HG02571 (cell line): ENCODE measurements at regions not wholly inside any gene's neighbourhood (a gene's known extent, or its start where the extent isn't known, plus 50 kb on each side); places are given as distances from the start of the nearest gene placed in this dataset.

Experiments
- ATAC-seq: cut with Tn5 transposase; IDR thresholded peaks from one replicate; pipeline ENCODE4 v1.9.1; 2021; ENCODE audit warnings: mild to moderate bottlenecking, moderate library complexity; ENCODE audit not compliant: unreplicated experiment

DNA sequence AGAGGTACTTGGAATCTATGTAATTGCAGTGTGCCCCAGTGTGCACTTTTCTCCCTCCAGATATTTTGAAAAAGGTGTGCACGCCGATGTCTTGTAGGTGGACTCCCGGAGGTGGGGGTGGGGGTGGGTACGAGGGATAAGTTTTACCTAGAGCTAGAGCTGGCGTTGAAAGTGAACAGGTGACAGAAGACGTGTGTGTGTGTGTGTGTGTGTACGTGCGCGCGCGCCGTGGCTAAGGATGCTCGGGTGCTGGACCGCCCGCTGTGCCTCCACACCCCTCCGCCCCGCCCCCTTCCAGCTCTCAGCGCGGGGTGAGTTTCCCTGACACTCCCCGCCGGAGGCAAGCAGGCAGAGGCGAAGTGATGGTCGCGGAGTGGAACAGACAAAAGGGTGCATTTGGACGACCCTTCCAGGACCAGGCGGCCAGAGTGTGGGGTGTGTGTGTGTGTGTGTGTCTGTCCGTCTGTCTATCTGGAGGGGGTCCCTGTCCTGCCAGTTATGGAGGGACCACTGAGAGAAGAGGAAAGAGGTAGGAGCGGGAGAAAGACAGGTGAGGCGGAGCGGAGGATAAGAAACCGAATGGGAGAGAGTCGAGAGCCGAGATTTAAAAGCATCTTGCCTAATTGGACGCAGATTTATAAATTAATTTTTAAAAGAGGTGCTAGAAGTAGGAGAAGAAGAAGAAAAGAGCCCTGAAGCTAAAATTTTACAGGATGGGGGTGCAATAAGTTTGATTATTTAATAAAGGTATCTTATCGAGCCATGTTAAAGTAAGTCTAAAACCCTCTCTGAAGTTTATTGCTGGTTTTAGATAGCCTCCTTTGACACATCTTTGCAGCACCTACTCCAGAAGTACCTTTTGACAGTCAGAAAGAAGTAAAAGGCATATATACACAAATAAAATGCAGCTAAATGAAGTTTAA lies 335.8 kb upstream of the THRB start:
- no peak for ATAC-seq

DNA sequence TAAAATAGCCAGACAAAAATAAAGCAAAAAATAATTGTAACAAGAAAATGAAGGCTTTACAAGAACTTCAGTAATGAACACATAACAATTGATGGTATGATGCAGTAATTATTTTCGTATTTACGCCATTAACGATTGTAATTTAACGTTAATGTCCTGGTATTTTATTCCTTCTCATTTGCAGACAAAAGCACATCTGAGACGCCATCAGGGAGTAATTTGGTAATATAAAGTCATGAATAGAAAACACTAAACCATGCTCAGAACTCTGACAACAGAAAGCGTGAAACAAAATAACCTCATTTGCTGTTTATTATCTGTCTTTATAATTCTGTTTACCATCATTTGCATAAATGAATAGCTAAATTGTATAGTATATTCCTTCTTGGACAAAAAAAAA lies 336.6 kb upstream of the THRB start:
- no peak for ATAC-seq

DNA sequence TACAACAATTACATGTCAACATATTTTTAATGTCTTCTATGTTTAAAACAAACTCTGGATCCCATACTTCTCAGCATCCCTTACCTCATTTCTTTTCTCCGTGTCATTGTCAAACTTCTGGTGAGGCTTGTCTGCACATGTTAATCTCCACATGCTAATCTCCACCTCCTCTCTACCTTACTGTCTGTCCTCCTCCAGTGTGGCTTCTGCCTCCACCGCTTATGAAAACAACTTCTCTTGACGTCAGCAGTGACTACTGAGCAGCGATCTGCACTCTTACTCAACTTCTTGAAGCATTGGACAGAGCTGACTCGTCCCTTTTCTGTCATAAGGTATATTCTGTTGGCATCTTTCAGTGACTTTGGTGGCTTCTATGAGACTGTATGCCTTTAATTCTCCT lies 338.2 kb upstream of the THRB start:
- no peak for ATAC-seq

DNA sequence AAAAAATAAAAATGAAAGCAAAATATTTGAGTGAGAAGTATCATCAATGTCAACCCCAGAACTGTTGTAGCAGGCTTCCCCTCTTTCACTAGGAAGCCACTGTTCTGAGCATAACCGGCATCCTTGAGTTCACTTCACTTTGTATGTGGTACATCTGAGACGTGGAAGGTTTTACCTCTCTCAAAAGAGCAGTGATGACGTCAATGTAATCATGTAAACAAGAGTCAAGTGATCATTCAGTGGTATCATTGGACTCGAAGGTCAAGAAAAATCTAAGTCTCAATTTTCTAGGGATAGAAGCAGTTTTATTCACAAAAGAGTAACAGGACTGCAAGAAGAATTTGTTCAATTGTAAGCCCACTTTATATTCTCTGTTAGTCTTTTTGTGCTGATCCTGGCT lies 339.8 kb upstream of the THRB start:
- ATAC-seq = no peak

DNA sequence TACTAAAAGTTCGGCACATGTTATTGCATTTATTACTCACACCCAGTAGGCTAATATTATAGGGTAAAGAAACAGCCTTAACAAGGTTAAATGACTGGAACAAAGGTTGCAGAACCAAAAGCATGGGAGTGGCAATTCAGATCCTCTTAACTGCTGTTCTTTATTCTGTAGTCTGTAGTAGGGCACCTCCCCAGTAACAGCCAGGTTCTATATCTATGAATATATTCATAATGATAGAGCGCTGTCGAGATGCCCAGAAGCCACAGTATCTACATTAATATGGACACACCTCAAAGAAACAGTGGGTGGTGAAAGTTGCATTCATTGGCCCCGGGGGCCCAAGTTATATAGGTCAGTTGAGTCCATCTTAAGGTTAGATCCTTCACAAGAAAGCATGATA lies 340.9 kb upstream of the THRB start:
- no peak for ATAC-seq

DNA sequence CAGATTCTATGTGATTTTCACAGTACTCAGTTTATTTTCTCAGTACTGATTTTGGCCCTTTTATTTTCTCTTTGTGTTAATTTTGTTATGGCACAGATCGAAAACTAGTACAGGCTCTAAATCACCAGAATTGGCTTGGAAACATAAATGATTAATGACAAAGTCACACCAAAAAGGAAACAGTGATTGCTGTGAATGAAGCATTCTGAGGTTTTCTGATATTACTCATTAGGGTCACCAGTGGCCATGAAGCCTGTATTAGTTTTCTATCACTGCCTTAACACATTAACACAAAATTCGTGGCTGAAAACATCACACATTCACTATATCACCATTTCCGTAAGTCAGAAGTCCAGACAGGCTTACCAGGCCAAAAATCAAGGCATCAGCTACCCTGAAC lies 343.0 kb upstream of the THRB start:
- no peak for ATAC-seq

DNA sequence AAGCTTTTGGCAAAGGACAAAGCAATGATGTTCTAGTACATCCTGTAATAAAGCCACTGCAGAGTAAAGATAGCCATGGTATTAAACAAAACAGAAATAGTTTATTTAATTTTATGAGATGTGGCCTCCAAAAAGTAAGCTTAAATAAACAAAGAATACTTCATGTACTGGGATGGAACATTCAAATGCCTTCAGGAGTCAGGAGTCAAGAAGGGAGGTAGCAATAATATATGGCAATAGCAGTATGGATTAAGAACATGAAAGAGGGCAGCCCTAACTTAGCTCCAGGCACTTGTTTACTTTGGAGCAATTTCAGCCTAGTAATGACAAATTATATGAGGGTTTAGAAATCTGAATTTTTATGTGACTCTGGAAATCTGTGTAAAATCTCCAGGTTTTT lies 343.9 kb upstream of the THRB start:
- no peak for ATAC-seq

DNA sequence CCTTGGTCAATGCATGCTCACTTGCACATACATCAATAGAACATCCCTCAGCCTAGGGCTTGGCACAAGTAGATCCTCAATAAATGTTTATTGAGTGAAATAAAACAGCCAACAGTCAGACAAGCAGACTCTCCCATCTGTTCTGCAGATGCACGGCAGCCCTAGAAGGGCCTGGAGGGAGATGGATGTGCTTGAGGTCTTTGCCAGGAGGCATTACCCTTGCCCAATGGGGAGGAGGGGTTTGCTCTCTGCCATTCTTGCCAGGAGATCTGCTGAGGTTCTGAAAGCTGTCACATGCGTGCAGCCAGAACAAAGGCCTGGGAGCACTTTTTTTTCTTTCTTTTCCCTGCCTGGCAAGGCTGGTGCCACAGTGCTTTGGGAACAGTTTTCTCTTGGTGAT lies 349.3 kb upstream of the THRB start:
- ATAC-seq = no peak

DNA sequence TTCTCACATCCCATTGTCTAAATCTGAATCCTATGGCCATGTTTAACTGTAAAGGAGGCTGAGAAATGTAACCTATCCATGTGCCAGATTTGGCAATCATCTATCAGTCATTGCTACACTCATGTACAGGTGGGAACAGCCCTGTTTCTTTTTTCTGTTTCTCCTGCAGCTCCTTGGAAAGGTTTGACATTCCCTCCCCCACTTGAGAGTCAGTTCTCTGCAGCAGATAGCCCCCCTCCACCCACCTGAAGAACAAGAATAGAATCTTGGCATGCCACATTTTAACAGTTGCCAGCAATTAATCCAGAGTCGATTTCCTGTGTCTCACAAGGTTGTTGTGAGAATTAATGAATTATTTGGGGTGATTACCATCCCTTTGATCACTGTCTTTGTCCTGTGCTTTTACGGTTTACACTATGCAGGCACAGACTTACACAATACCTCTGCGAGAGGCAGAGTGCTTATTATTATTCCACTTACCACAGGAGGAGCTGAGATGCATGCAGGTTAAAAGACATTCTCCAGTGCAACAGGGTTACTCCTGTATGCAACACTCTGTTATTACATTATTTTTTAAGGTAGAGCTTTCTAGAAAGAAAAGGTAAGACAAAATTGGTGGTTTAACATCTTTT lies 351.0 kb upstream of the THRB start:
- no peak for ATAC-seq

DNA sequence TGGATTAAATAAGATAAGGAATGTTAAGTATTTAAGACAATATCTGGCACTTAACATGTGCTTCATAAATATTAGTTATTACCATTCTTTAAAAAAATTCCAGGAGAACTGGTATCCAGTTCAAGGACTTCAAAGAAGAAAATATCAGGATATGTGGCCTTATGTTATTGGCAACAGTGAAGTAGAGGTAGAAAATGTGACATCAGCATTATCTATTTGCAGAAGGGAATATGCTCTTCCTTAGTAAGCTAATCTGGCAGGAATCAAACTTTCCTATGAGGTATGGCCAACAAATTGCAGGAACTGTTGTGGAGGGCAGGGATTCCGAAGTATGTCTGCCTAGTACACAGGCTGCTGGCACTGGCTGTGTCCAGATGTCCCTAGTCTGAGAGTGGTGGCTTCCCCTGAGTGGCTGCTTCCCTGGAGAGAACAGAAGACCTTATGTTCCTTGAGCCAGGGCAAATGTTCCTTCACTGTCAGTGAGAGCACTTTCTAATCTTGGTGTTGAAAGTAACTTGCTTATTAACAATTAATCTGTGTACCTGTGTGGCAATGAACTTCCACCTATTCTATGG lies 351.7 kb upstream of the THRB start:
- no peak for ATAC-seq

DNA sequence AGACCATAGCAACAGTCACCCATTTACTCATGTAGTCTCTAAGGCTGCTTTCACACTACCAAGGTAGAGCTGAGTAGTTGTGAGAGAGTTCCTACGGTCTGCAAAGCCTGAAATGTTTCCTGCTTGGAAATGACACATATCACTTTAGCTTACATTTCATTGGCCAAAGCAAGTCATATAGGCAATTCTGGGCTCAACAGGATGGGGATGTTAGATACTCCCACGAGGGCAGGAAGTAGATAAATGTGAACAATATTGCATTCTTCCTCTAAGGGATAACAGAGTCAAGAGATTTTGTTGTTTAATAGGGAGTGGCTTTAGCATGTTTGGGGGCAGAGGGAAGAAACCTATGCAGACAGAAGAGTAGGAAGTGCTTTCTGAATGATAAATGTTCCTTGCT lies 355.6 kb upstream of the THRB start:
- ATAC-seq = no peak

DNA sequence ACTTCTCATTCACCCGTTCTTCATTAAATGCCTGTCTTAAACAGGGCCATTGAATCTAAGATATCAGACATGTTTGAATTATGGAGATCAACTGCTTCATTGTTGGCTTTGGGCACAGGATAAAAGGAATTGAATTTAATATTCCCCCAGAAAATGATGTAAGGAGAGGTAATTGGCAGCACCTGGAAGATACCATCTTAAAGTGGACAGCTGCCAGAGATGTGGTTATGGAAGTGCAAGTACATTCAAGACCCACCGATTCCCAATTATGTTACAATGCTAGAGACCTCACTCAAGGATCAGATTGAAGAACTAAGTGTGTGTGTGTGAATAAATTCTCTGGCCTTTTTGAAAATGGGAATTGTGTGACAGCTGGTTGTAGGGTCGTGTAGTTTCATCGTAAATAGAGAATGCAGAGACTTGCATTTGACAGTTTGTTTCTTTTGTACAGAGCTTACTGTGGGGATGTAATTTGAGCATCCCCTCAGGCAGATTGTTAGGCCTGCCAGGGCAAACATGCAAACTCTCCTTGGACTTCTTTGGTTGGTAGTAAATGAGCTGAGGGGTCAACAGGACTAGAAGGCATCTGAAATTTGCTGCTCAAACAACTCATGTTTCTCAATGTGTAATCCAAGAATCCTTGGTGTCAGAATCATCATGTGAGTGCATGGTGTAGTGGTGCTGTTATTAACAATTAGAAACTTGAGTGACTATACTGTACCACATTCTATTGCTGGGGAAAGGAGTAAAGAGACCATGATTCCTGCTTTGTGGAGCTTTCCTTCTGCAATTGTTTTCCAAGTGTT lies 359.2 kb upstream of the THRB start:
- no peak for ATAC-seq

DNA sequence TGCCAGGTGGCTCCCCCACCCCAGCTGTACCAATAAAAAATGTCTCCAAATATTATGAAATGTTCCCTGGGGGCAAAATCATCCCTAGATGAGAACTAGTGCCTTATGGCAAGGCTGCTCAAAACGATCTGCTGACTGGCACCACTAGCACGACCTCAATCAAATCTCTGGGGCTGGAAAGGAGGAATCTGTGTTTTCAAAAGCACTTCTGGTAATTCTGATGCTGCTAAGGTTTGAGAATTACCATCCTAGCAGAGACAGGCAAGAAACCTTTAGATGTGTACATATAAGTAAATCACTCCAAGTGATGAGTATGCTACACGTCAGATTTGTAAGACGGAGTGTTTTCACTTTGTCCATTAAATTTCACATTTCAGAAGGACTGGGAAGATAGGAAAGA lies 360.1 kb upstream of the THRB start:
- no peak for ATAC-seq

DNA sequence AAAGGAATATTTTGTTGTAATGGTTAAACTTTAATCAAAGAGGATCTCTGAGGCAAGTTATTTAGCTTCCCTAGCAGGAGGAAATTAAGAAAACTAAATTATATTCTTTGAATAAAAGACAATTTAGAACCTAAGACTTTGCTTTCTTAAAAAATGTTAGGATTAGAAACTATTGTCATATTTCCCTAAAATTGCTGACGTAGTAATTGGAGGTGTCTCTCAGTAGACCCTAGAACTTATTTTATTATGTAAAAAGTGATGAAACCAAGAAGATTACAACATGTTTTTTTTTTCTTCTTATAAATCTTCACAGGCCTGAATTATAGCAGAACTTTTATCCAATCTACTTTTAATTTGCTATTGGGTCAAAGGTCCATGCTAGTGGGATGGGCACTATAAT lies 363.3 kb upstream of the THRB start:
- ATAC-seq = no peak

DNA sequence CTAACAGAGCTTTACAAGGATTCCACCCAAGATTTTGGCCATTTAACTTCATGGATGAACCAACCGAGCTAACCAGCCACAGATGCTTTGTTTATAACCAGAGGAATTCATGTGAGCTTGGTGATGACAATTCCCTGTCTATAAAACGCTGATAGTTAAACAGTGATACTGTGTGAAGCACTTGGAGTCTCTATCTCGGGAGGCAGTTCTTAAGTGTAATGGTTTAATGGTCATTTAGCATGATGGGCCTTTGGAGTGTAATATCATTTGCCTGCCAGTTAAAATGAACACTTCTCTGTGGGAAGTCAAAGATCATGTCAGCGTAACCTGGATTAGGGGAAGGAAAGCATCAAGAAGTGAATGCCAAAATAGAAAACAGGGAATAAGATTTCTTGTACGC lies 368.6 kb upstream of the THRB start:
- no peak for ATAC-seq

DNA sequence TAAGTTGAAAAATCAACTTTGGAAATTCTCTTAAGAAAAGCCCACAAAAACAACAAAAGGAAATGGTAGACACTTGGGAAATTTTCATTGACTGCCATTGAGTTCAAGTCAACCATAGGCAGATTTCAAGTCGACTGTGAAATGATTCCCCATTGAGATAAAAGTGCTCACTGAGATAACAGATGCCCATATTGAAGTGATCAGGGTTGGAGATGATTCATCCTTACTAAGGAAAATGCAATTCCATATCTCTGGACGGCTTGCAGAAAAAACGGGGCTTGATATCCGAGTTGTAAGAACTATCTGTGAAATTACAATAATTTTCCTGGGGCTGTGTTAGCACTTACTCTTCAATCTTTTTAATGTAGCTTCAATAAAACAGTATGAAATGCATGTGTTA lies 373.1 kb upstream of the THRB start:
- no peak for ATAC-seq

DNA sequence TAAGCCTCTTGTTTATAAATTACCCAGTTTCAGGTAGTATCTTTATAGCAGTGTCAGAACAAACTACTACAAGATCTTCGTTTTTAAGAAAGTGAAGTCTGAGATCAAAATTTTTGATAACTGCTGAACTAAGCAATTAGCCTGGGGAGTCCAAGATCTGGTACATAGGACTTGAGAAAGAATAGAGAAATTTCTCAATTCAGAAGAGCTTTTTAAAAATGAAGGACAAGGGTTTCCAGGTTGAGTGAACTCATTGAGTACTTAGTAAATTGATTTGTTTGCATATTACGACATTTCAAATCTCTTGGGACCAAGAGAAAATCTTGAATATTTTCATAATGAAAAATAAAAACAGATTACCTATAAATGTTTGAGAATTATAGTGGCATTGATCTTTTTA lies 386.6 kb upstream of the THRB start:
- no peak for ATAC-seq

DNA sequence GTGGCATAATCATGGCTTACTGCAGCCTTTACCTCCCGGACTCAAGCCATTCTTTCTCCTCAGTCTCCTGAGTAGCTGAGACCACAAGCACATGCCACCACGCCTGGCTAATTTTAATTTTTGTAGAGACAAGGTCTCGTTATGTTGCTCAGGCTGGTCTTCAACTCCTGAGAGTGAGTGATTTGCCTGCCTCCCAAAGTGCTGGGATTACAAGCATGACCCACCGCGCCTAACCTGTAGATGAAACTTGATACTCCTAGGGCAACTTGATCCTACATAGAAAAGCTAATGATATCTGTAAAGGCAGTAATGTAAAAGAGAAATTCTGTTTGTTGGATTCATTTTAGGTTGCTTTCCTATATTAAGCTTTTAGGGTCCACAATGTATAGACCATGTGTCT lies 391.9 kb upstream of the THRB start:
- no peak for ATAC-seq

DNA sequence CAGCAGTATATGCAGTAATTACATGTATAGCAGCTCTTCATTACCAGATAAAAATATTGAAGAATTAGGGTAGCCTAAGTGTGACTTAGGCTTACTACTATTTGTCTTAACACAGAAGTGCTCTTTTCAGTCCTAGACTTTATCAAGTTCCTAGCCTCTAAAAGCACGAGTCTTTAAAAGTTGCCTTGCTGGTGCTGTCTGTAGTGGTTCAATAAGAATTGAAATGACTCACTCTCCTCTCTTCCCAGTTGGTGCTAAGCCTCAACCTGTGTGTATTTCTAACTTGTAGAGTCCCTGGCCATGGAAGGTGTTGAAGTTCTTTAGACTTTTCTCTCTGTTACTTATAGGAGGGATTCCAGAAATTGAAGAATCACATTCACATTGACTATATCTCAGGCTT lies 395.4 kb upstream of the THRB start:
- no peak for ATAC-seq

DNA sequence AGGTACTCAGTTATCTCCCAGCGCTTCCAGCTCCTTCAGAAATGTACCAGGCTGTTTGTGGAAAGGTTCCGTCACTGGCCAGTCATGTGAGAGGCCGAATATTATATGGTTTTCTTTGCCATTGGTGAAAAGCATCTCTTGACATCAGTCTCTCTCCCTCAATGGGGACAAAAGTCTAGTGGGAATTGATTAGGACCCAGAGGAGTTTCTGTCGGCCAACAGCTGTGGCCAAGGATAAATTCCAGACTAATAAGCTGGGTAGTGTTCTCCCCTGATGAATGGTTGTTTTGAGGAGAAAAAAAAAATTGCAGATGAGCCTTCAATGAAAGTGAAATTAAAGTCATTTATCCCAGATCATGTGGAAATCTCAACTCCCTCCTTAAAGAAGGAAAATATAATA lies 404.7 kb upstream of the THRB start:
- no peak for ATAC-seq

DNA sequence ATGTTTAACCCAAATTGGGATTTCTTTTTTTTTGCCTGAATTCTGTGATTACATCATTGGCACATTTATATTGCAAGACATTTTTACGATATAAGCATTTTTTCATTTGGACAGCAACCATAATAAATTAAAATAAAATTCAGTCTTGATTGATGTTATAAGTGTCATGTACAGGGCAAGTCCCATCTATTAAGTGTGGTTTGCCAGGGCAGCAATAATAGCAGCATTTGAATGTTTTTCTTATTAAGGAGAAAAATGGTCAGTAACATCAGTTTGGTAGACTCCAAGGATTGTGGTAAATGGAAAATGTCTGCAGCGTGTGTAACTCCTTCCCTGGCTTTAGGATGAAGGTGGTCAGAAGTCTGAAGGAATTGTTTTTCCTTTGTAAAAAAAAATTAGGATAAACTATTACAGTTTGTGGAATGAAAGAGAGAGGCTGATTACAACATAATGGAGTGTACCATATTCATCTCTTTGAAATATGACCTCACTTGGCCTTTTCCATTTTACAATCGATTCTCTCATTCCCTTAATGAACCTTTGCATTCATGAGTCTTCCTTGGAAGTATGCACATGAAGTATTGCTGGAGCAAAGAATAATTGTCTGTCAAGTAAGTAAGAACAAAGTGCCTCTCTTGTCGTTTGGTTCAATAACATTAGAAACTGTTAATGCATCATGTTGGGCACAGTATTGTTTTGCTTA lies 405.4 kb upstream of the THRB start:
- ATAC-seq = no peak
